Upper lobe of left lung (tissue), 4 donors: ENCODE measurements at regions not wholly inside any gene's neighbourhood (a gene's known extent, or its start where the extent isn't known, plus 50 kb on each side); places are given as distances from the start of the nearest gene placed in this dataset.

Source experiments
- EP300 ChIP-seq, 4 donors: sonication (generic); formaldehyde crosslinking; IDR thresholded peaks; one replicate each; pipeline ENCODE4 v1.5.1; 2017; ENCODE audit warnings: antibody characterized with exemption in 4 of 4, control low read depth in 2 of 4
- POLR2A ChIP-seq, 4 donors: fragments of 450-650 bp; IDR thresholded peaks; one replicate each; pipeline ENCODE4 v1.5.1; 2016 to 2017; ENCODE audit warnings: antibody characterized with exemption in 4 of 4, mild to moderate bottlenecking in 2 of 4
- POLR2AphosphoS5 ChIP-seq, 2 donors: sonication (generic); formaldehyde crosslinking; IDR thresholded peaks; one replicate each; pipeline ENCODE4 v1.5.1; 2017; ENCODE audit warnings: antibody characterized with exemption in 2 of 2
- TF ChIP-seq, protein P1 (sequence below), 6 experiments: fragments of 450-650 bp in 4 of 6; fragments of 200-600 bp in 2 of 6; sonication (generic) in 2 of 6; IDR thresholded peaks; one replicate each; pipeline ENCODE4 v1.5.1; 2016 to 2019; ENCODE audit warnings: antibody characterized with exemption in 6 of 6

DNA sequence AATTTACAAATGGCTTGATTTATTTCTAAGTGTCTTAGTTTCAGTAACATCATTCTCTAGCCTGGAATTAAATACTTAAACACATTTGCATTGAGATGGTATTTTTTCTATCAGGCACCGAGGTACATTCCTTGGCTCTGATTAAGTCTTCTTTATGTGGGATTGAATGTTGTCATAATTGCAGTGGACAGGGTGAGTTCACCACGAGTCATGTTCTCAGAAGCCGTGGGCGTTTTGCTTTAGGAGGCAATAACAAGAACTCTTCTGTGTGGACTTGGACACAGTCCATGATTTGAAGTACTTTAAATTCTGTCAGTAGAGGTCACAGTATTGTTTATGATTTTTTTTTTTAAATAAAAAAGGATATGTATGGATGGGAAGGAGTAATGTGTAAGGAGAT lies 57.1 kb upstream of the EFHC2 start:
- TF ChIP-seq, protein P1, sequence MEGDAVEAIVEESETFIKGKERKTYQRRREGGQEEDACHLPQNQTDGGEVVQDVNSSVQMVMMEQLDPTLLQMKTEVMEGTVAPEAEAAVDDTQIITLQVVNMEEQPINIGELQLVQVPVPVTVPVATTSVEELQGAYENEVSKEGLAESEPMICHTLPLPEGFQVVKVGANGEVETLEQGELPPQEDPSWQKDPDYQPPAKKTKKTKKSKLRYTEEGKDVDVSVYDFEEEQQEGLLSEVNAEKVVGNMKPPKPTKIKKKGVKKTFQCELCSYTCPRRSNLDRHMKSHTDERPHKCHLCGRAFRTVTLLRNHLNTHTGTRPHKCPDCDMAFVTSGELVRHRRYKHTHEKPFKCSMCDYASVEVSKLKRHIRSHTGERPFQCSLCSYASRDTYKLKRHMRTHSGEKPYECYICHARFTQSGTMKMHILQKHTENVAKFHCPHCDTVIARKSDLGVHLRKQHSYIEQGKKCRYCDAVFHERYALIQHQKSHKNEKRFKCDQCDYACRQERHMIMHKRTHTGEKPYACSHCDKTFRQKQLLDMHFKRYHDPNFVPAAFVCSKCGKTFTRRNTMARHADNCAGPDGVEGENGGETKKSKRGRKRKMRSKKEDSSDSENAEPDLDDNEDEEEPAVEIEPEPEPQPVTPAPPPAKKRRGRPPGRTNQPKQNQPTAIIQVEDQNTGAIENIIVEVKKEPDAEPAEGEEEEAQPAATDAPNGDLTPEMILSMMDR (IDR thresholded peaks at IDR 0.05), result no peak
- TF ChIP-seq EP300 (IDR thresholded peaks at IDR 0.05) (no peak), POLR2AphosphoS5 (IDR thresholded peaks at IDR 0.05) (no peak), POLR2A (IDR thresholded peaks at IDR 0.05) (no peak)
